HepG2 (cell line): ENCODE measurements at regions not wholly inside any gene's neighbourhood (a gene's known extent, or its start where the extent isn't known, plus 50 kb on each side); places are given as distances from the start of the nearest gene placed in this dataset.
A peak's percentile ranks its signal among the peaks of the same experiment; 100 is the strongest.

ENCODE experiments used
- ETS1 ChIP-seq: sonication (generic); formaldehyde crosslinking; IDR thresholded peaks from 2 replicates; pipeline ENCODE4 v1.4.0; 2020; ENCODE audit warnings: missing genetic modification reagents
- GATAD2A ChIP-seq: IDR thresholded peaks from 2 replicates; pipeline ENCODE4 v1.6.1; 2016
- MATR3 ChIP-seq: sonication (generic); formaldehyde crosslinking; IDR thresholded peaks from 2 replicates; pipeline ENCODE4 v1.4.0; 2020; ENCODE audit warnings: missing genetic modification reagents
- MAX ChIP-seq: IDR thresholded peaks from 2 replicates; pipeline ENCODE4 v1.6.1; 2012; ENCODE audit warnings: inconsistent platforms
- MBNL3 ChIP-seq: fragments of 250-450 bp; sonication (Bioruptor Pico); conservative IDR thresholded peaks from 2 replicates; pipeline ENCODE4 v1.8.0; 2022; ENCODE audit warnings: mild to moderate bottlenecking, inconsistent platforms
- NCOA2 ChIP-seq: sonication (generic); formaldehyde crosslinking; IDR thresholded peaks from 2 replicates; pipeline ENCODE4 v1.8.0; 2022; ENCODE audit warnings: inconsistent platforms
- NR0B2 ChIP-seq: sonication (generic); formaldehyde crosslinking; IDR thresholded peaks from 2 replicates; pipeline ENCODE4 v1.4.0; 2020; ENCODE audit warnings: mild to moderate bottlenecking, missing genetic modification reagents
- PBX3 ChIP-seq: sonication (generic); formaldehyde crosslinking; IDR thresholded peaks from 2 replicates; pipeline ENCODE4 v1.8.1; 2023; ENCODE audit warnings: missing genetic modification reagents, inconsistent platforms, borderline replicate concordance
- SOX13 ChIP-seq, 3 experiments: fragments of 450-650 bp in 1 of 3; sonication (generic) in 1 of 3; formaldehyde crosslinking in 1 of 3; IDR thresholded peaks in 2 of 3; conservative IDR thresholded peaks in 1 of 3; 2 replicates each; pipeline versions ENCODE4 v1.5.0 to v1.6.1; 2016 to 2020; ENCODE audit warnings: antibody characterized with exemption in 1 of 3, mild to moderate bottlenecking in 1 of 3, missing compliant biosample characterization in 1 of 3, missing genetic modification reagents in 1 of 3, moderate library complexity in 1 of 3
- TIGD3 ChIP-seq: sonication (generic); formaldehyde crosslinking; IDR thresholded peaks from 2 replicates; pipeline ENCODE4 v1.5.1; 2020; ENCODE audit warnings: mild to moderate bottlenecking, missing genetic modification reagents, borderline replicate concordance
- YEATS4 ChIP-seq: sonication (generic); formaldehyde crosslinking; IDR thresholded peaks from 2 replicates; pipeline ENCODE4 v1.4.0; 2020; ENCODE audit warnings: missing genetic modification reagents, borderline replicate concordance
- ZBTB3 ChIP-seq: sonication (generic); formaldehyde crosslinking; IDR thresholded peaks from 2 replicates; pipeline ENCODE4 v1.4.0; 2020; ENCODE audit warnings: low read depth, mild to moderate bottlenecking, moderate library complexity, missing genetic modification reagents, borderline replicate concordance
- ZIK1 ChIP-seq: sonication (generic); formaldehyde crosslinking; IDR thresholded peaks from 2 replicates; pipeline ENCODE4 v1.5.0; 2020; ENCODE audit warnings: mild to moderate bottlenecking, low read depth, missing genetic modification reagents, borderline replicate concordance
- ZNF235 ChIP-seq: sonication (generic); formaldehyde crosslinking; IDR thresholded peaks from 2 replicates; pipeline ENCODE4 v1.8.1; 2023; ENCODE audit warnings: mild to moderate bottlenecking, missing genetic modification reagents, borderline replicate concordance
- ZNF318 ChIP-seq: sonication (generic); formaldehyde crosslinking; IDR thresholded peaks from 2 replicates; pipeline ENCODE4 v1.4.0; 2020; ENCODE audit warnings: mild to moderate bottlenecking, missing genetic modification reagents
- ZNF329 ChIP-seq: sonication (generic); formaldehyde crosslinking; IDR thresholded peaks from 2 replicates; pipeline ENCODE4 v1.9.0; 2021; ENCODE audit warnings: low read depth, mild to moderate bottlenecking, missing genetic modification reagents

DNA sequence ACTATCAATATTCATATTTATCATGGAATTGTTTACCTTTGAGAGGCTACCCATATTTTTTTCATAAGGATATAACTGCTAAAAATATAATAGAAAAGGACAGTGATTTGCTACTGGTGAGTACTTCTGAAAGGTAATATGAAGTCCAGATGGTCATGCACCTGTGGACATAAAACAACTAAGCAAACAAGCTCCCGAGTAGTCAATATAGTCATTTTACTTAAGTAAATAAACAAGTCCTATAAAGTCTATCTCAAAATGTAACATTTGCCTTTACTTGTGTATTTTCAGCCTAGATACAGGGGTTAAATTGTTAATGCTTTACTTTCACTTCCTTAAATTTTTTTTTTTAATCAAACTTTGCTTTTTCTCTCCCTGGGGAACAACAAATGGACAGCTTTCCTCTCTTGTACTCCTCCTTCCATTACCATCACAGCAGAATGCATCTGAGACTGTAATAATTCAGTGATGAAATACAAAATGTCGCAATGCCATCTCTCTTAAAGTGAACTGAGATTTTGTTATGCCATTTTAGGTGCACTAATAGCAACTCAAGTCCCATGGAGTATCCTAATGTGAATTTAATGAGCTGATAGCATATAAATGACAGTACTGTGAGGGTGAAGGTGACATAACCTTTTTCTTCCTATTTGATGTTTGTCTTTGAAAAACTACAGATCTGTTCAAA, 1325.4 kb upstream of the ZEB2 start (continued):
- TF ChIP-seq ZNF318, result no peak
- no peak for TF ChIP-seq MATR3 (CRISPR knock-in tag)
- TF ChIP-seq NR0B2 (CRISPR knock-in tag), result no peak
- TF ChIP-seq PBX3, result no peak
- TF ChIP-seq YEATS4 (CRISPR knock-in tag), result no peak
- TF ChIP-seq SOX13 (IDR thresholded peaks at IDR 0.05), result no peak
- peak in 1 of 2 experiments; percentile 27; a peak in 1 of 4 replicates for TF ChIP-seq SOX13 (CRISPR knock-in tag; conservative IDR thresholded peaks at IDR 0.05 in 1 of 2, IDR thresholded peaks at IDR 0.05 in 1 of 2)
- no peak for TF ChIP-seq MBNL3 (CRISPR knock-in tag)
- no peak for TF ChIP-seq MAX
- TF ChIP-seq TIGD3 (CRISPR knock-in tag), result no peak
- no peak for TF ChIP-seq ETS1 (CRISPR knock-in tag)
- TF ChIP-seq ZIK1 (CRISPR knock-in tag), result no peak
- peak; percentile 67 for TF ChIP-seq GATAD2A (CRISPR knock-in tag)
- no peak for TF ChIP-seq ZNF329
- no peak for TF ChIP-seq NCOA2
- TF ChIP-seq ZNF235 (CRISPR knock-in tag), result no peak
- TF ChIP-seq ZBTB3 (CRISPR knock-in tag), result no peak
